TTC549 (cell line): ENCODE measurements at regions not wholly inside any gene's neighbourhood (a gene's known extent, or its start where the extent isn't known, plus 50 kb on each side); places are given as distances from the start of the nearest gene placed in this dataset.

Experiments used
- FAIRE-seq: peaks from 2 replicates; lab custom pipeline; 2012; peaks lifted over from hg19 to GRCh38; lab: Jason Lieb, UNC

DNA sequence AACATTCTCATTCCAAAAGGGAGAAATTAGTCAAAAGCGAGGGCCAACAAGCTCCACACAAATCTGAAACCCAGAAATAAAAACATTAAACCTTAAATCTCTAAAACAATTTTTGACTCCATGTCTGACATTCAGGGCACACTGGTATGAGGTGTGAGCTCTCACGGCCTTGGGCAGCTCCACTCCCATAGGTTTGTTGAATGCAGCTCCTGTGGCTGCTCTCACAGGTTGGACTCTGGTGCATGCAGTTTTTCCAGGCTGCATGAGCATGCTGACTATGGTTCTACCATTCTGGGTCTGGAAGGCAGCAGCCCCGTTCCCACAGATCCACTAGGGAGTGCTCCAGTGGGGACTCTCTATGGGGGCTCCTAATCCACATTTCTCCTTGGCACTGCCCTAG is 887.1 kb upstream of the GHITM start:
- FAIRE-seq, result no peak

DNA sequence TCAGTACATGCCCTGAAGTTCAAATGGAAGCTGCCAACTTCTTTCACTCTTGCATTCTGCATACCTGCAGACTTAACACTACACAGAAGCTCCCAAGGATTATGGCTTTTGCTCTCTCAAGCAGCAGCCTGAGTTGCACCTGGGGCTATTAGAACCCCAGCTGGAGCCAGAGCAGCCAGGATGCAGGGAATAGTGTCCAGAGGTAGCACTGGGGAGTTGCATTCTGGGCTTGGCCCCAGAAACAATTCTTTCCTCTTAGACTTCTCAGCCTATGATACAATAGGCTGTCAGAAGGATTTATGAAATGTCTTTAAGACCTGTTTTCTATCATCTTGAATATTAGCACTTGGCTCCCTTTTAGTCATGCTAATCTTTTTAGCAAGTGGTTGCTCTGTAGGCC is 886.7 kb upstream of the GHITM start:
- FAIRE-seq, result no peak

DNA sequence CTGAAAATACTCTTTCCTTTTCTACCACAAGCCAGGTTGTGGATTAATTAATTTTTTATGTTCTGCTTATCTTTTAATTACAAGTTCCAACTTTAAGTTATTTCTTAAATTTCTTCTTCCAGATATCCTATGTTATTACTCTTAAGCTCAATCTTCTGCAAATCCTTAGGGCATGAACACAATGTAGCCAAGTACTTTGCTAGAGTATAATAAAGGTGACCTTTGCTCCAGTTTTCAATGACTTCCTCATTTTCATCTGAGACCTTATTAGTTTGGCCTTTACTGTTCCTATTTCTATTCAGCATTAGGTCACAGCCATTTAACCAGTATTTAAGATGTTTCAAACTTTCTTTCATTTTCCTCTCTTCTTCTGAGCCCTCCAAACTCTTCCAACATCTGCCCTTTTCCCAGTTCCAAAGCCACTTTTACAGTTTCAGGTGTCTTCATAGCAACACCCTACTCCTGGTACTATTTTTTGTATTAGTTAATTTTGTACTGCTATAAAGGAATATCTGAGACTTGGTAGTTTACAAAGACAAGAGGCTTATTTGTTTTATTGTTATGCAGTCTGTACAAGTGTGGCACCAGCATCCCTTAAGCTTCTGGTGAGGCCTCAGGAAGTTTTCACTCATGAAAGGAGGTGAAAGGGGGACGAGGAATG is 886.2 kb upstream of the GHITM start:
- FAIRE-seq, result no peak

DNA sequence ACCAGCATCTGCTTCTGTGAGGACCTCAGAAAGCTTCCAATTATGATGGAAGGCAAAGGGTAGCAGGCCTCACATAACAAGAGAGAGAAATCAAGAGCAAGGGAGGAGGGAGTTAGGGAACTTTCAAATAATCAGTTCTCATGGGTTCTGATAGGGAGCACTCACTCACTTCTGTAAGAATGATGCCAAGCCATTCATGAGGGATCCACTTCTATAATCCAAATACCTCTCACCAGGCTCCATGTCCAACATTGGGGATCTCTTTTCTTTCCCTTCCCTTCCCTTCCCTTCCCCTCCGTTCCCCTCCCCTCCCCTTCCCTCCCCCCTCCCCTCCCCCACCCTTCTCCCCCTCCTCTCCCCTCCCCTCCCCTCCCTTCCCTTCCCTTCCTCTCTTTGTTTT is 884.6 kb upstream of the GHITM start:
- FAIRE-seq, result no peak

DNA sequence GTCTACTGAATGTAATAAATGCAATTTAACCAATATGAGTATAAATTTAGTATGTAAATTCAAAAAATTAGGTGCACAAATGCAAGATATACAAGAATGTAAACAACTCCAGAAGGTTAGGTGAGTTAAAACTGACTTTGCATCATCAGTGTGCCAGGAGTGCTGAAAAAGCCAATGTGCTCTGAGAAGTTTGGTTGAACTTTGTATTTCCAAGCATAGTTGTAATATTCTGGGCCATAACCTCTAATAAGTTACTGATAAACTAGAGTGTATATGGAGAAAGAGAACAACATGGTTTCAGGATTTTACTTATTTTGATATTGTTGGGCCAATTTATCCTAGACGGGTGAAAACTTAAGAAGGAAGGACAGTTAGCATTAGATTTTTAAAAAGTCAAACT is 876.9 kb upstream of the GHITM start:
- FAIRE-seq, result no peak

DNA sequence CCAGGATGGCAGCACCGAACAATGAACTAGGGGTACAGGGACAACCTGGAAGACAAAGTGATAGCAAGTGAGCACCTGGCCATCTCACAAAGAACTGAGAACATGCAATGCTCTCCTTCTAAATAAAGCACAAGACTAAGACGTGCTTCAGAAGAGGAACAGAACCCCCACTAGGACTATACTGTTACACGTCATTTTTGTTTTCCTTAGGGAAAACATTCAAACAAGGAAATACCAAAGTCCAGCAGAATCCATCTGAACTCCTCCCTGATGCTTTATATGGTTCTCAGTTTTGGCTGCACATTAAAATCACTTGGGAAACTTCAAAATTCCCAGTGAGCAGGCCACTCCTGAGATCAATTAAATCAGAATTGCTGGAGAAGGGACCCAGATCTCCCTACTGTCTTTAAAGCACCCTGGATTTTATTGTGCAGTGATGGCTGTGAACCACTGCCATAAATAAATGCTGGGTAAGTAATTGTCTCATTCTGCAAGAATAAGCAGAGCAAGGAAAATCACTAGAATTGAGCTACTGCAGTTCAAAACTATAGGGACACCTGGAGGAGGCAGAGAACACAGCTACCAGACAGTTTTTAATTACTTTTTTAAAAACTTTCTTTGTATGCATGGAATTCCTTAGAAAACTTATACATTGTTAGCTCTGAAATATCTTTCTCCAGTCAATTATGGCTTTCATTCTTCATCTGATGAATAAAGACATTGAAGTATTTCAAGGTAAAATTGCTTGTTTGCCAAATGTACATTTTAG is 866.5 kb upstream of the GHITM start:
- FAIRE-seq, result no peak

DNA sequence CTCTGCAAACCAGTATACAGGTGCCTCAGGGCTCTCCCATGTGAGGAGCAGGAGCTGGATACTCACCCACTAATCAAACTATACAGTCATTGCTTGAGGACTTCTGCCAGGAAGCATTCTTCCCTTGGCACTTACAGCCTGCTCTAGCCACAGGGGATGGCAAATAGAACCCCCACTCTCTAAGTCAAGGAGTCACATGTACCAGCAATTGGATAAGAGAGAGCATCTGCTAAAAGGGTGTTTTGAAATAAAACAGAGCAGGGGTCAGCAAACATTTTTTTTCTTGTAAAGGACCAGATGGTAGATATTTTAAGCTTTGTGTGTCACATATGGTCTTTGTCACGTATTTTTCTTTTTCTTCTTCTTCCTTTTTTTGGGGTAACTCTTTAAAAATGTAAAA is 865.2 kb upstream of the GHITM start:
- FAIRE-seq, result no peak

DNA sequence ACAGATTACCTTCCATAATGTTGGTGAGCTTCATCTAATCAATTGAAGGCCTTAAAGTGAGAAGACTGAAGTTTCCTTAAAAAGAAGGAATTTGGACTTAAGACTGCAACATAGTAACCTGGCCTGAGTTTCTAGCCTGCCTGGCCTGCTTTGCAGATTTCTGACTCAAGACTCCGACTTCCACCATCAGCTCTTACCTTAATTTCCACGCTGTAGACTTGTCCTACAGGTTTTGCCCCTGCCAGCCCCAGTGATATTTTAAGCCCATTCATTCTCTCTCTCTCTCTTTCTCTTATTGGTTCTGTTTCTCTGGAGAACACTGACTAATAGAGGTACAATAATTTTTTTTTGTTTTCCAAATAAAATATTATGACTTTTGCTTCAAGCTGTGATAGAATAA is 862.3 kb upstream of the GHITM start:
- FAIRE-seq, result no peak

DNA sequence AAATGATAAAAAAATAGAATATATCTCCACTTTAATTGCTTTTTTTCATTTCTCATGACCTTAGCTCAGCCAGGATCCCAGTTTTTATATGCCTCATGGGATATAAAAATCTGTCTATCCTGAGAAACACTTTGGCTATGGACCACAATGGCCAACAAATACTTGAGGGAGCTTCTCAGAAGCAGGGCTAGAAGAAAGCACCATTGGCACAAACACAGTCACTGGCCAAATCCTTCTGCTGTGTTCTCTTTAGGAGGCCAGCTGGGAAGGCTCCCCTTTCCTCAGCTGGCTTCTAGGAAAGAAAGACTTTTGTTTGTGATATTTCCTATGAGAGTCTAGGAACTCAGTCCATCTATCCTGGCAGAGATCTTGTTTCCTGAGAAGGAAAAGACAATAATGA is 856.2 kb upstream of the GHITM start:
- no peak for FAIRE-seq

DNA sequence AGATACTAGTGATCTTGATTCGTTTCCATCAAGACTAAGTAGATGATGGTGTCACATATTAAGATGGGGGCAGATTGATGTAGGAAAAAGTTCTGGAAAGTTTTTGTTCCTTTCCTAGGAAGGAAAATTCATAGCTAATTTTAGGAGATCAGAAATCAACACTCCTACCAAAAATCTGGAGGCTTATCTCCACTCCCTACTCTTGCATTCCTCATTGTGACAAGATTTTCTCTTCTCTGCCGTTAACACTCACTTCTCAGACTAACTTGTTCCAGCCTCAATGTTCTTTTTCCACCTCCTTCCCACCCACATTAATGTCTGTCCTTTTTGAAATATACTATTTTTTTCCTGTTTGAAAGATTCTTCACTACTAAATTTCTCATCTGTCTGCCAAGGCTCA is 851.9 kb upstream of the GHITM start:
- no peak for FAIRE-seq

DNA sequence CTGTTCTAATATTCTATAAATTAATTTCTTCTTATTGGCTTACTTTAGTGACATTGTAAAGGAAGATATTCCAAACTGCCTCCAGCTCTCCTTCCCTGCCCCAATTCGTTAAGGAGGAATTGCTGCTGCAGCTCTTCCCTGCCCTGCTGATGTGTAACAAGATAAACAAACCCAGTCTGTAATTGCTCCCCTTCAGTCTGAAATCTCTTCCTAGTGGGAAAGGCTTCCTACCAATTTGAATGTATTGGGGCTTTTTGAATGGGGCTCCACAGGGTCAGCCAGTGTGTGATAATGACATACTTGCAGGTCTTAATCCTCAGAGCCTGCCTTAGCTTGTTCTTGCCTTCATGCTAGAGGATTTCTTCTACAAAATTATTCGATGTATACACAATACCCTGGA is 849.9 kb upstream of the GHITM start:
- FAIRE-seq, result no peak

DNA sequence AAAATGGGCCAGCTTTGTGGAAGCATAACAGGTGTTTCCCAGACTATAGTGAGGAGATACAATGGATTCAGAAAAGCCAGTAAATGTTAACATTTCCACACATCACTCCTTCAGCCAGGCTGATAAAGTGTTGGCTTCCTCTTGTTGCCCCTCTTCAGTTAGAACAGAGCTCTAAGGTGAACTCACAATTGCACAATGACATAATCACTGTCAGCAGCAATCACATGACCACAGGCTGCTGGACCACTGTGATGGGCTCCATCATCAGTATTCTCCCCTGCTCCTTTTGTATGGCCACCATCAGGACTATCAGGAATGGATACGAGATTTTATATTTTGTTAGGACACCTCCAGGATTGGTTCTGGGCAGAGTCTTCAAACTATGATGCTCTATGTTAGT is 849.4 kb upstream of the GHITM start:
- no peak for FAIRE-seq

DNA sequence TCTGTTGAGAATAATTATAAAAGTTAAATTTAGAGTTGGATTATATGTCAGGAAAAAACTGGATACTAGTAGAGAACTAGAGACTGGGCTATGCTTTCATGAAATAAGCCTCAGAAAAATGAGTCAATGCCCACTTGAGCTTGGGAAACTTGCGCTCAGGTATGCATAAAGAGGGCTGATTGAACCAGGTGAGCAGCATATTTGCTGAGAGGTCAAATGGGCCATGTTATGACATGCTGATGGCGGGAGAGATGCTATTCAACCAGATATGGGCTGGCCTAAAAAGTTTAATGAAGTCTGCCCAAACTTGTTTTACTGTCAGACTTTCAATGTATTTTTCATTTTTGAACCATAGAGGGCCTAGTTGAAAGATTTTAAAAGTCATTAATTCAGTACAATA is 837.6 kb upstream of the GHITM start:
- FAIRE-seq, result no peak

DNA sequence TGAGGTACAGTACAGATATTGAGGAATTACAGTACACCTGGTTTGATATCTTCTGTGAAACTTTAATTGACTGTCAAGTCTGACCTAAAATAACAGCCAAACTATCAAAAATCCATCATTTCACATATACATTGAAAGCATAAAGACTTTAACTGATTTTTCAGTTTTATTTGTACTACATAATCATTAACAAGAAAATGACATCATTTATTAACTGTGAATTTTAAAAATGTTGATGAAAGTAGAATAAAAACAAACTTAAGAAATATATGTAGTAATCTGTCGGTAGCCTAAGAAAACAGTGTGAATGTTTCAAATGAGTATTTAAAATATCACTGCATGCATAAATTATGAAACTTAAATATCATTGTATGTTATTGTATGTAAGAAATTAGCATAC is 836.7 kb upstream of the GHITM start:
- no peak for FAIRE-seq

DNA sequence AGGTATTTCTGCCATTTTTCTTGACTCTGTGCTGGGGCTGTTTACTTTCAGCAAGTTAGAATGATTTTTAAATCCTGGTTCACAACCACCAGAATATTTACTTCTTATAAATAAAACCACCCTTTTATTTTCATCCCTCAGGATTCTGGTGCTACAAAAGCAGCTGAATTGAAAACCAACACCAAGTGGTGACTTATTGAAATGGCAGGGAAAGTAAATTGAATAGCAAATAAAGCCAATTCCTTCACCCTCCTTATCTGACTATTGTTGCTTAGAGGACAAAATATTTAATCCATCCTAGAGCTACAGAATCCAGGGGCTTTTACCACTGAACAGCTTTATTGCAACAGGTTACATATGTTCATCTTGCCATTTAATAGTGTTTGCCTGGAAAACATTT is 828.6 kb upstream of the GHITM start:
- no peak for FAIRE-seq

DNA sequence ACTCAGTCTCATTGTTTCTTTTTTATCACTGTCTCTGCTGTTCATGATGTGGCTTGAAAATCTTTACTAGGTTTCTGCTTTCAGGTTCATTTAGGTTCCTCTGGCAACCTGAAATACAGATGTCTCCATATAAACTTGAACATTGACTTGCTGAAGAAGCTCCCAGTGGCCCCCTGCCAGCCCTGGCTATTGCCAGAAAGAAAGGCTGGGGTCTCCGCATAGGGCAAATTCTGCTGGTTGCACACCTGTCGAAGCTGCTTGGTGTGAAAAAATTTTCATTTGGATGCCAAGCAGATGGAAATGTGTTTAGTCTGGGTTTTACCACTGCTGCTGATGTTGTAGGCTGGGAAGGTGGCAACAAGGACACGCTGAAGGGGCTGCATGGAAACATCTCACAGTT is 826.7 kb upstream of the GHITM start:
- FAIRE-seq, result no peak

DNA sequence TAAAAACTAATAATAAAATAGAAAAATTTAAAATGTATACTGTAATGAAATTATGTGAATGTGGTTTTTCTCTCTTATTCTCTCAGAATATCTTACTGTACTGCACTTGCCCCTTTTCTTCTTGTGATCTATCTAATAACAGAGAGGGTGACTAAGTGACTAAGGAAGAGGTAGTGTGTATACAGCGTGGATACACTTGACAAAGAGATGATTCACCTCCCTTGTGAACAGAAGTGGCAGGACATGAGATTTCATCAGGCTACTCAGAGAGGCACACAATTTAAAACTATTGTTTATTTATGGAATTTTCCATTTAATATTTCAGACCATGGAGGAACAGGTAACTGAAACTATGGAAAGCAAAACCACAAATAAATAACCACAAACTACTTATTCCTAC is 806.6 kb upstream of the GHITM start:
- FAIRE-seq, result no peak

DNA sequence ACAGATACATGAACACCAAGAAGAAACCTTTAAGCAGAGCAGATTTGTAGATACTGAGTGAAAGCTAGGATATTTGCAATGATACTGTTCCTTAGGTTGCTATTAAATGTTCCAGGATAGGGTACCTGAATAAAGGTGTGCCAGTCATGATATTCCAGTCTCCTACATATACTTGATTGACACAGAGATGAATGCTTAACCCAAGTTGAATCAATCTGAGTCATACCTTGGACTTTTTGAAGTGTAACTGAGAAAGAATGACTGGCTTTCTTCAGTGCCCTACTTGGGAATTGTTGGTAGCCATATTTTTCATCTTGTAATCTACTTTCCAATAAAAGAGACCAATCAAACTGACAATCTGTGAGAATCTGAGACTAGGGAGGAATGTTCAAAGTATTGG is 805.7 kb upstream of the GHITM start:
- FAIRE-seq, result no peak

DNA sequence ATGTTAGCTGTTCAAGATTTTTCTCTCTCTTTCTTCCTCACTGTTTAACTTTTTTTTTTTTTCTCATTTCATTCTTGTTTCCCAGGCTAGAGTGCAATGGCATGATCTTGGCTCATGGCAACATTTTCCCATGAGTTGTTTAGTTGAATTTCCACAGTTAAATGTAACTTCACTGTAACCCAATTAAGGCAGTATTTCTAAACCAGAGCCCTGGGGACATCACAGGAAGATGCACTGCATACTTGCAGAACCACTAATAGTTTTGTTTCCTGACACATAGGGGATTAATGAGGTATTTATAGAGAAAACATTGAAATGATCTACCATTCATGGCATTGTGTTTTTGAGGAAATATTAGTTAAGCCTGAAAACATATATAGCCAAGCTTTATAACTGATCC is 795.6 kb upstream of the GHITM start:
- FAIRE-seq, result no peak

DNA sequence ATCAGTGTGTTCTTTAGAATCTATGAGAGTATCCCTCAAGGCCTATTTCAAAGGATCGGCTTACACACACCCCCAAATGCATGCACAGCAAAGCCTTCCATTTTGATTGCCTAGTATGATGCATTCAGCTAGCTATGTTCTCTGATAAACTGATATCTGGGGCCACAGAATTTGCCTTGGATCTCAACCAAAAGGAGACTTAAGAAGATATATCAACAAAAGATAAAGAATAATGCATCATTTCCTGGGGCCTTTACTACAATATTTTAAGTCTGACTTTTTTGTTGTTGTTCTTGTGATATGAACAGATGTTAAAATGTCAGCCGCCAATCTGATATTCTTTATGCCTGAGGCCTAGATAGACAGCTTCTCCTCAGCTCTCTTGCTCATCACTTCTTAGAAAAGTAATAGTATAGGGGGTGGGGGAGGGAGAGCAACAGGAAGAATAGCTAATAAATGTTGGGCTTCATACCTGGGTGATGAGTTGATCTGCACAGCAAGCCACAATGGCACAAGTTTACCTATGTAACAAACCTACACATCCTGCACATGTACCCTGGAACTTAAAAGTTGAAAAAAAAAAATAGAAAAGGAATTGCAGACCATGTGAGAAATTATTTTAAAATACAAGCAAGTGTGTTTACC is 792.9 kb upstream of the GHITM start:
- no peak for FAIRE-seq

DNA sequence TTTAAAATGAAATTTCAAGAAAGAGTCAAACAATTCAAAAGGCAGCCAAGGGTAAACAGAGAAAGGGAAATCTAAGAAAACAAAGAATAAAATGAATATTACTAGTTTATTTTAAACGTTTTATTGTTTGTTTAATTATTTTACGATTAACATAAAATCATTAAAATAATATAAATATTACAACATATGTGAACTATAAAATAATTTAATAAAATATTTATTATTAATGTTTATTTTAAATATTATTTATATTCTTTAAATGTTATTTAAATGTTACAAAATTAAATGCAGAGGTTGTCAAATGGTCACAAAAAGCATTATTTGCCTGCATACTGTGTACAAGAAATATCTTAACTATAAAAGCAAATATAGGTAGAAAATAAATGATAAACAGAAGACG is 786.7 kb upstream of the GHITM start:
- FAIRE-seq, result peak; percentile 80

DNA sequence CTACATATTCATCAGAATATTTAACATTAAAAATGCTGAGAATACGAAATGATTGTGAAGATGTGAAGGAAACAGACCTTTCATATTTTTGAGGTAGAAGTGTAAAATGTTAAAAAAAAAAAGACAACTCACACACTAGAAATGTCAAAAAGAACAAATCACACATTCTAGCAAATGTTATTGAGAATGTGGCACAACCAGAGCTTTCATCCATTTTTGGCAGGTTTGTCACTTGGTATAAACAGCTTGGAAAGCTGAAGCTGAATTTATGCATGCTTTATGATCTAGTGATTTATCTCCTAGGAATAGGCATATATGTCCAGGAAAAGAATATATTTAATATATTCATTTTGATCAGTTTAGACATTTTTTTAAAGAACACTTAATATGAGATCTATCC is 784.9 kb upstream of the GHITM start:
- no peak for FAIRE-seq

DNA sequence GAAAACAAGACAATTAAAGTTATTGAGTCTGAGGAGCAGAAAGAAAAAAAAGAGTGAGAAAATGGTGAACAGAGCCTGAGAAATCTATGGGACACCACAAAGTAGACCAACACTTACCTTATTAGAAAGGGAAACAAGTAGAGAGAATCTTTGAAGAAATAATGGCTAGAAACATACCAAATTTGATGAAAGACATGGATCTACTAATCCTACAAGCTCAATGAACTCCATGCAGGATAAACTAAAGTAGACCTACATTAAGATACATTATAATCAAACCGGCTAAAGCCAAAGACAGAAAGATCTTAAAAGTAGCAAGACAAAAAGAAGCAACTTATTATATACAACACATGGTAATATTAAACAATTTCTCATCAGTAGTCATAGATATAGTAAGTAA is 782.3 kb upstream of the GHITM start:
- FAIRE-seq, result no peak

DNA sequence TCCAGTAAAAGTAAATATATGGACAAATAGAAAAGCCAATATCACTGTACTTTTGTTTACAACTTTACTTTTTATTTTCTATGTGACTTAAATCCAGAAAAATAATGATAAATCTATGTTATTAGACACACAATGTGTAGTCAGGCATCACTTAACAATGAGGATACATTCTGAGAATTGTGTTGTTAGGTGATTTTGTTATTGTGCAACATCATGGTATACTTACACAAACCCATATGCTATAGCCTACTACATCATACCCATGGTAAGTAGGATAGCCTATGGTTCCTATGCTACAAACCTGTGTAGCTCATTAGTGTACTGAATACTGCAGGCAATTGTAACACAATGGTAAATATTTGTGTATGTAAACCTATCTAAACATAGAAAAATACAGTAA is 781.7 kb upstream of the GHITM start:
- FAIRE-seq, result no peak
